ENCODE measurements at regions not wholly inside any gene's neighbourhood (a gene's known extent, or its start where the extent isn't known, plus 50 kb on each side); places are given as distances from the start of the nearest gene placed in this dataset.

GRCh38 chr12:89786177-89786810 is 77.7 kb upstream of the ATP2B1 start:
- Mint-ChIP-seq H3K4me1 (no peaks in the 10 kb centered on the region), H3K27me3 (ENCODE audit: low read depth) (no peaks in the 10 kb centered on the region), H3K27ac (ENCODE audit: unreplicated experiment) (no peak overlapping the region), H3K4me3 (no peak overlapping the region), H3K9me3 (peaks cover 21% of the 10 kb centered on the region), H3K36me3 (ENCODE audit: low read depth) (peaks cover 6% of the 10 kb centered on the region)
- DNase-seq (ENCODE audit: low read depth, low spot score), result no peak
- TF ChIP-seq CTCF (conservative IDR thresholded peaks at IDR 0.05), result no peak

DNA sequence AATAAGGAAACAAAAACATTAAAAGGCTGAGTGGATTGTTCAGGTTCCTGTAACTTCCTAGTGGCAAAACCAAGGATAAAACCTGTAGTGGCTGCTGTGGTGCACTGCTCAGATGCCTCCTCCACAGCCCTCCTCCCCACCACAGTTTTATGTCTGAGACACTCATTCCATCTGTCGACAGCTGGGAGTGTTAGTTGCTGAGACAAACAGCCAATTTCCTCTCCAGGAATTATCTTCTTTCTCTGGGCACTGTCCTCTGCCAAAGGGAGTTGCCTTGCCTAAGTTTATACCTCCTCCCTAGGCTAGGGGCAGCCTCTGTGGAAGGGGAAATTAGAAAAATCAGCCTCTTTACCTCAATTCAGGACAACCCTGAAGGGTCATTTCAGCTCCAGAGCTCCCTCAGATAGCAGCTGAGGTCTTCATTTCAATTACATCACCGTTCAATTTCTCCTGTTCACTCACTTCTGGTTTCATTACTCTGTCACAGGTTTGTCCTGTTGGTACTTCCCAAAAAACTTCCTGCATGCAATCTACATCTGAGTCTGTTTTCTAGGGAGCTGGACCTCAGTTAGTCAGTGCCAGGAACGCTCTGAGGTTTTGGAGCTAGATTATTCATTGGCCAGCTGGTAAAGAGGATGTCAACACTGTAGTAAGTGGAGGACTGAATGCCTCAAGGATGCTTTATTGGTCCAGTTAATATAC is 74.9 kb upstream of the ATP2B1 start:
- Mint-ChIP-seq H3K4me3 (no peak overlapping the region), H3K27ac (ENCODE audit: unreplicated experiment) (peak overlapping the region; percentile 65)
- no peak for TF ChIP-seq CTCF (conservative IDR thresholded peaks at IDR 0.05)

GRCh38 chr12:89782807-89783206 is 74.2 kb upstream of the ATP2B1 start:
- Mint-ChIP-seq H3K9me3 (peaks cover 17% of the 10 kb centered on the region), H3K4me1 (no peaks in the 10 kb centered on the region), H3K27me3 (ENCODE audit: low read depth) (no peaks in the 10 kb centered on the region), H3K27ac (ENCODE audit: unreplicated experiment) (no peak overlapping the region), H3K36me3 (ENCODE audit: low read depth) (peaks cover 6% of the 10 kb centered on the region), H3K4me3 (no peak overlapping the region)
- TF ChIP-seq CTCF (conservative IDR thresholded peaks at IDR 0.05), result no peak
- no peak for DNase-seq (ENCODE audit: low read depth, low spot score)

More for the DNA sequence above, 74.9 kb upstream of the ATP2B1 start:
- Mint-ChIP-seq H3K36me3 (ENCODE audit: low read depth) (peaks cover 6% of the 10 kb centered on the region), H3K4me1 (no peaks in the 10 kb centered on the region), H3K9me3 (peaks cover 15% of the 10 kb centered on the region), H3K27me3 (ENCODE audit: low read depth) (no peaks in the 10 kb centered on the region)
- no peak for DNase-seq (ENCODE audit: low read depth, low spot score)

DNA sequence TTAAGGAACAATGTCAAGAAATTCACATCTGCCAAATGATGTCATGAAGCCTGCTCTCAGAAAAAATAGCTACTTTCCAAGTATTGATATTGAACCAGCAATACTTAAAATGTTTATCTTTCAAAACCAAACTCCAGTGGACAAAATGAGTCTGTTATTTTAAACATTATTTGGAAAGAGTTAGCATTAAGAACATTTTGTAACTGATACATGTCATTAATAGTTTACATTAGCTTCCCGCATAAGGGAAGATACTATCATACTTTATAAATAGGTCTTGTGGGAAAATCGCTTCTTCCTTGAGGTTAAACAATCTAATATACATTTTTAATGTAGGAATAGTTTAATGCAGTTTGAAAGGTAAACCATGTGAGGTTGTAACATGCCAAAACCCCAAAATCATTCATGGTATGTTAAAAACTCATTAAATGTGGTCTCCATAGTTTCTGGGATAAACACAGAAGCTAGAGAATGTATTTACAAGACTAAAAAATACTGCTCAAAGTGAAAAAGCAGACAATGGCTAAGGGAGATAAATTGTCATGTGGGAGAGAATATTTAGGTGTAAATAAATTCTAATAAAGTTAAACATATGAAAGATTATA is 73.4 kb upstream of the ATP2B1 start:
- H3K27ac Mint-ChIP-seq (ENCODE audit: unreplicated experiment), result no peak overlapping the region
- H3K9me3 Mint-ChIP-seq, result peaks cover 14% of the 10 kb centered on the region
- H3K36me3 Mint-ChIP-seq (ENCODE audit: low read depth), result peaks cover 6% of the 10 kb centered on the region
- H3K27me3 Mint-ChIP-seq (ENCODE audit: low read depth), result no peaks in the 10 kb centered on the region
- no peak for DNase-seq (ENCODE audit: low read depth, low spot score)
- H3K4me1 Mint-ChIP-seq, result no peaks in the 10 kb centered on the region
- H3K4me3 Mint-ChIP-seq, result no peak overlapping the region
- no peak for TF ChIP-seq CTCF (conservative IDR thresholded peaks at IDR 0.05)

- Mint-ChIP-seq H3K27me3 (ENCODE audit: low read depth) (no peaks in the 10 kb centered on the region), H3K4me3 (no peak overlapping the region), H3K4me1 (no peaks in the 10 kb centered on the region), H3K27ac (ENCODE audit: unreplicated experiment) (no peak overlapping the region), H3K36me3 (ENCODE audit: low read depth) (peaks cover 6% of the 10 kb centered on the region), H3K9me3 (peaks cover 13% of the 10 kb centered on the region)
- no peak for DNase-seq (ENCODE audit: low read depth, low spot score)
- no peak for TF ChIP-seq CTCF (conservative IDR thresholded peaks at IDR 0.05)
Observed at GRCh38 chr12:89781156-89781555, 72.5 kb upstream of the ATP2B1 start.
